ENCODE measurements at regions not wholly inside any gene's neighbourhood (a gene's known extent, or its start where the extent isn't known, plus 50 kb on each side); places are given as distances from the start of the nearest gene placed in this dataset.
"Not testable (repeated sequence)": the region's sequence is repeated elsewhere in the genome, so short reads cannot be mapped to it uniquely, and the experiment has no call there.

DNA sequence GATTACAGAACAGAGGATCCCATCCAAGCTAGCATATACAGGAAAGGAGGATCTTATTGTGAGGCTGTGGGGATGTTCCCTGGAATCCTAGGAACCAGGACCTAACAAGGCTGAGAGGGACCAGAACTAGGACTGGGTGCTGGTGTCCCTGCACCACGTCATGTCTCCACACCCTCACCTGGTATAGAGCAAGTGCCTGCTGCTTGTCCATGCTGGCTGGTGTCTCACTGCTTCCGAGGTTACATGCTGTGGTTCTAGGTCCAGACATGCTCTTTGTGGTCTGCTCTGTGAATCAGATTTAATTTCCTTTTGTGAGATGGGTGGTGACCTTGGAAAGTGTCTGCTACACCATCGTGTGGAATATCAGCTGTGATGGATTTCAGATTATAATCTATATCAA is 247.8 kb downstream of the RTP5 start:
- H3K18ac ChIP-seq (ENCODE audit: extremely low read depth, low read length); H3K36me3 ChIP-seq (ENCODE audit: control insufficient read depth in 2 of 4, insufficient read depth in 4 of 4, low read length in 3 of 4); H2BK20ac ChIP-seq (ENCODE audit: low read length); H4K8ac ChIP-seq (ENCODE audit: extremely low read depth, insufficient read depth, low read length); FAIRE-seq; H3K79me2 ChIP-seq (ENCODE audit: control insufficient read depth in 1 of 2, insufficient read depth in 2 of 2, low read length in 2 of 2); H3K9me3 ChIP-seq (ENCODE audit: insufficient read depth in 2 of 2, low read depth in 1 of 2, low read length in 1 of 2); H2BK120ac ChIP-seq (replicated peaks; ENCODE audit: low read depth, low read length); H3K4me2 ChIP-seq (ENCODE audit: insufficient read depth in 1 of 2, low read depth in 2 of 2, low read length in 2 of 2); H3K4ac ChIP-seq (replicated peaks; ENCODE audit: insufficient read length, low read depth, low read length); H3K79me1 ChIP-seq (ENCODE audit: low read depth, low read length); H2AK5ac ChIP-seq (ENCODE audit: low read depth, low read length); H3K27ac ChIP-seq (ENCODE audit: low read depth, low read length); H3K23me2 ChIP-seq (ENCODE audit: low read depth, low read length); H3K9ac ChIP-seq (replicated peaks in 1 of 4; ENCODE audit: extremely low read depth in 1 of 4, low read depth in 3 of 4, low read length in 3 of 4); H3K4me3 ChIP-seq (ENCODE audit: extremely low read depth in 1 of 4, insufficient read depth in 2 of 4, low read depth in 3 of 4, low read length in 4 of 4); H4K20me1 ChIP-seq (replicated peaks in 1 of 2; ENCODE audit: control insufficient read depth in 1 of 2, insufficient read depth in 2 of 2, low read length in 2 of 2); H3K56ac ChIP-seq (replicated peaks; ENCODE audit: insufficient read length, low read depth, low read length); H4K91ac ChIP-seq (replicated peaks; ENCODE audit: insufficient read length, low read length); CTCF ChIA-PET (ENCODE audit: partially characterized antibody); H4K5ac ChIP-seq (ENCODE audit: insufficient read length, low read depth, low read length); H2AFZ ChIP-seq (ENCODE audit: low read length); H2BK5ac ChIP-seq (ENCODE audit: low read depth, low read length); H3K27me3 ChIP-seq (replicated peaks in 1 of 4; ENCODE audit: control insufficient read depth in 3 of 4, extremely low read depth in 1 of 4, insufficient read depth in 3 of 4, low read length in 3 of 4); DNase-seq (ENCODE audit: low read depth in 1 of 2, low spot score in 2 of 2); H3K14ac ChIP-seq (ENCODE audit: insufficient read length); POLR2A ChIA-PET (ENCODE audit: partially characterized antibody); H2BK12ac ChIP-seq (ENCODE audit: low read depth, low read length); H2BK15ac ChIP-seq (ENCODE audit: low read length); H3K23ac ChIP-seq (ENCODE audit: insufficient read length); H3K4me1 ChIP-seq (replicated peaks in 1 of 4; ENCODE audit: control insufficient read depth in 3 of 4, insufficient read depth in 4 of 4, low read length in 3 of 4): not testable (repeated sequence)
- WGBS, 2 experiments (ENCODE audit: extremely low coverage in 1 of 2, insufficient coverage in 1 of 2, insufficient read length in 1 of 2, insufficient replicate concordance in 2 of 2, low coverage in 1 of 2, low lambda C conversion rate in 2 of 2, missing lambda C conversion rate in 1 of 2): no CpG with 5 or more reads among the region's 3 CpGs

DNA sequence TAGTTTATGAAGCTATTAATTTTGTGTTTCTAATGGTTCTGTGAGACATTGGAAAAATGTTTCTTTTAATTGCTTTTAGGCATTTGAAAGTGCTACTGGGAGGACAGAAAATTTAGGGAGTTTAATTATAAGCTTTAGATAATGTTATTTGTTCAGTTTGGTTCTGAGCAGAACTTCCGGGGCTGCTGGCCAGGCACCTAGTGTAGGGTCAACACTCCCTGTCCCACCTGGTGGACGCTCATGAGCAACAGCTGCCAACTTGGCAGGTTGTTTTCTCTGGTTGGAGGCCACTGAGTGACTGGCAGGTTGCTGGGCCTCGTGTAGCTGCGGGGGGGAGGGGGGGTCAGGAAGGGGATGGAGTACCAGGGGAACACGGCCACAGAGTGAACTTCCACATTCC is 250.2 kb downstream of the RTP5 start:
- CTCF ChIA-PET (ENCODE audit: partially characterized antibody); FAIRE-seq; POLR2A ChIA-PET (ENCODE audit: partially characterized antibody): not testable (repeated sequence)

More for the DNA sequence above, 250.2 kb downstream of the RTP5 start:
- H2BK20ac ChIP-seq (ENCODE audit: low read length); H4K91ac ChIP-seq (replicated peaks; ENCODE audit: insufficient read length, low read length); H3K9me3 ChIP-seq (ENCODE audit: insufficient read depth in 2 of 2, low read depth in 1 of 2, low read length in 1 of 2); H2BK12ac ChIP-seq (ENCODE audit: low read depth, low read length); H3K79me2 ChIP-seq (ENCODE audit: control insufficient read depth in 1 of 2, insufficient read depth in 2 of 2, low read length in 2 of 2); H3K4ac ChIP-seq (replicated peaks; ENCODE audit: insufficient read length, low read depth, low read length); H2AFZ ChIP-seq (ENCODE audit: low read length); H3K79me1 ChIP-seq (ENCODE audit: low read depth, low read length); H3K23me2 ChIP-seq (ENCODE audit: low read depth, low read length); H3K14ac ChIP-seq (ENCODE audit: insufficient read length); H3K27me3 ChIP-seq (replicated peaks in 1 of 4; ENCODE audit: control insufficient read depth in 3 of 4, extremely low read depth in 1 of 4, insufficient read depth in 3 of 4, low read length in 3 of 4); DNase-seq (ENCODE audit: low read depth in 1 of 2, low spot score in 2 of 2); H3K23ac ChIP-seq (ENCODE audit: insufficient read length); H2BK15ac ChIP-seq (ENCODE audit: low read length); H2AK5ac ChIP-seq (ENCODE audit: low read depth, low read length); H4K8ac ChIP-seq (ENCODE audit: extremely low read depth, insufficient read depth, low read length); H4K5ac ChIP-seq (ENCODE audit: insufficient read length, low read depth, low read length); H4K20me1 ChIP-seq (replicated peaks in 1 of 2; ENCODE audit: control insufficient read depth in 1 of 2, insufficient read depth in 2 of 2, low read length in 2 of 2); H3K56ac ChIP-seq (replicated peaks; ENCODE audit: insufficient read length, low read depth, low read length); H3K4me3 ChIP-seq (ENCODE audit: extremely low read depth in 1 of 4, insufficient read depth in 2 of 4, low read depth in 3 of 4, low read length in 4 of 4); H3K36me3 ChIP-seq (ENCODE audit: control insufficient read depth in 2 of 4, insufficient read depth in 4 of 4, low read length in 3 of 4); H2BK5ac ChIP-seq (ENCODE audit: low read depth, low read length); H3K4me1 ChIP-seq (replicated peaks in 1 of 4; ENCODE audit: control insufficient read depth in 3 of 4, insufficient read depth in 4 of 4, low read length in 3 of 4); H2BK120ac ChIP-seq (replicated peaks; ENCODE audit: low read depth, low read length); H3K4me2 ChIP-seq (ENCODE audit: insufficient read depth in 1 of 2, low read depth in 2 of 2, low read length in 2 of 2); H3K27ac ChIP-seq (ENCODE audit: low read depth, low read length); H3K9ac ChIP-seq (replicated peaks in 1 of 4; ENCODE audit: extremely low read depth in 1 of 4, low read depth in 3 of 4, low read length in 3 of 4); H3K18ac ChIP-seq (ENCODE audit: extremely low read depth, low read length): not testable (repeated sequence)
- 89% methylated on average over 4 of the region's 5 CpGs; no CpG with 5 or more reads in 1 of the 2 experiments for WGBS, 2 experiments (ENCODE audit: extremely low coverage in 1 of 2, insufficient coverage in 1 of 2, insufficient read length in 1 of 2, insufficient replicate concordance in 2 of 2, low coverage in 1 of 2, low lambda C conversion rate in 2 of 2, missing lambda C conversion rate in 1 of 2)

All from H1 (cell line).